Keratinocyte (primary cell): ENCODE measurements at regions not wholly inside any gene's neighbourhood (a gene's known extent, or its start where the extent isn't known, plus 50 kb on each side); places are given as distances from the start of the nearest gene placed in this dataset.

Experiments
- DNase-seq: peaks from one replicate; pipeline ENCODE4 v3.0.0-alpha.2; 2011; ENCODE audit warnings: low read depth, missing footprints, low spot score
- FAIRE-seq: peaks from 2 replicates; lab custom pipeline; 2011; peaks lifted over from hg19 to GRCh38; lab: Jason Lieb, UNC
- H2AFZ ChIP-seq: 2 replicates; pipeline ENCODE4 v1.6.0; 2012; ENCODE audit warnings: low read length, control low read depth, inconsistent platforms; ENCODE audit not compliant: control insufficient read depth
- H3K27ac ChIP-seq: 2 replicates; pipeline ENCODE4 v1.5.1; 2011; ENCODE audit warnings: low read length; ENCODE audit not compliant: control insufficient read depth, insufficient read depth
- H3K27me3 ChIP-seq: 3 replicates; pipeline ENCODE4 v1.6.0; 2011; ENCODE audit warnings: low read length; ENCODE audit not compliant: control insufficient read depth, insufficient read depth; ENCODE audit errors: extremely low read depth
- H3K36me3 ChIP-seq, 2 experiments: 2 replicates in 1 of 2; 3 replicates in 1 of 2; pipeline ENCODE4 v1.5.1; 2011; ENCODE audit warnings: low read length in 2 of 2, mild to moderate bottlenecking in 1 of 2; ENCODE audit not compliant: control insufficient read depth in 2 of 2, insufficient read depth in 2 of 2; ENCODE audit errors: extremely low read depth in 1 of 2
- H3K4me1 ChIP-seq: 3 replicates; pipeline ENCODE4 v1.5.1; 2011; ENCODE audit warnings: low read length; ENCODE audit not compliant: control insufficient read depth, insufficient read depth; ENCODE audit errors: extremely low read depth
- H3K4me2 ChIP-seq: 3 replicates; pipeline ENCODE4 v1.6.0; 2011; ENCODE audit warnings: low read depth, low read length; ENCODE audit not compliant: control insufficient read depth, insufficient read depth; ENCODE audit errors: extremely low read depth
- H3K4me3 ChIP-seq, 3 experiments: fragments of 200-600 bp in 1 of 3; sonication (generic) in 1 of 3; 2 replicates in 2 of 3; 3 replicates in 1 of 3; pipeline ENCODE4 v1.5.1; 2011 to 2016; ENCODE audit warnings: low read length in 3 of 3, mild to moderate bottlenecking in 3 of 3, control low read depth in 2 of 3, inconsistent platforms in 1 of 3, low read depth in 1 of 3, mixed read lengths in 1 of 3, mixed run types in 1 of 3, moderate library complexity in 1 of 3; ENCODE audit not compliant: control insufficient read depth in 2 of 3, insufficient read depth in 2 of 3; ENCODE audit errors: extremely low read depth in 1 of 3
- H3K79me2 ChIP-seq: 2 replicates; pipeline ENCODE4 v1.6.0; 2012; ENCODE audit warnings: low read length; ENCODE audit not compliant: control insufficient read depth, insufficient read depth
- H3K9ac ChIP-seq: 3 replicates; pipeline ENCODE4 v1.6.0; 2011; ENCODE audit warnings: low read length; ENCODE audit not compliant: control insufficient read depth, insufficient read depth; ENCODE audit errors: extremely low read depth
- H3K9me1 ChIP-seq: 3 replicates; pipeline ENCODE4 v1.6.0; 2011; ENCODE audit warnings: low read length; ENCODE audit not compliant: control insufficient read depth, insufficient read depth; ENCODE audit errors: extremely low read depth
- H3K9me3 ChIP-seq: 2 replicates; pipeline ENCODE4 v1.5.1; 2012; ENCODE audit warnings: low read depth, low read length; ENCODE audit not compliant: control insufficient read depth
- H4K20me1 ChIP-seq: 3 replicates; pipeline ENCODE4 v1.6.0; 2011; ENCODE audit warnings: low read length; ENCODE audit not compliant: control insufficient read depth, insufficient read depth; ENCODE audit errors: extremely low read depth
- EZH2 ChIP-seq: IDR thresholded peaks from one replicate; pipeline ENCODE4 v1.6.1; 2012; ENCODE audit warnings: inconsistent platforms, mild to moderate bottlenecking, low read length, moderate library complexity
- dilution Hi-C: fragments of 300-500 bp; cut with MboI; formaldehyde crosslinking; loops from one replicate; pipeline ENCODE4 v1.7.0; 2020; ENCODE audit warnings: low sequenced_read_pairs; ENCODE audit not compliant: extremely low pct_ligation_motif_present
- TF ChIP-seq, protein P1 (sequence below), 3 experiments: IDR thresholded peaks in 1 of 3; conservative IDR thresholded peaks in 1 of 3; optimal IDR thresholded peaks in 1 of 3; 2 replicates in 2 of 3; 3 replicates in 1 of 3; pipeline versions ENCODE3 to v1.5.1; 2011; ENCODE audit warnings: low read length in 3 of 3, mild to moderate bottlenecking in 3 of 3, moderate library complexity in 2 of 3, control low read depth in 1 of 3, inconsistent platforms in 1 of 3; ENCODE audit not compliant: insufficient read depth in 2 of 3; ENCODE audit errors: extremely low read depth in 1 of 3

DNA sequence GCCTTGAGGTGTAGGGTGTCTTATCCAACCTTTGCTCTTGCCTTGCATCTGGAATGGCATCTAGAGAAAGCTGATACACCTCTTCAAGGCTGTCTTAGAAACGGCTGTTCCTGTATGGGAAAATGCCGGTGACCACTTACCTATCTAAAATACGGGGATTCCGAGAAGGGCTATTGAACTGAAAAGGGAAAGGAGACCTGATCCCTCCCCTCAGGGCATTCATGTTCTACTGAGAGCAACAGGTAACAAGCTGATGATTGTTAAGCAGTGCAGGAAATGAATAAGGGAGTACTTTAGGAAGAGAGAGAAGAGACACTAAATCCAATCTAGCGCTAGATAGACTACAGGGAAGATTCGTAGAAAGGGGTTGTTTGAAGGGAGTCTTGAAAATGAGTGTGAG is 1388.1 kb downstream of the FAM181B start:
- Histone ChIP-seq H3K27ac (no peak overlapping the region), H2AFZ (no peak overlapping the region), H3K9me3 (no peaks in the 10 kb centered on the region), H3K36me3 (no peaks in the 10 kb centered on the region), H3K4me1 (no peaks in the 10 kb centered on the region), H3K79me2 (no peaks in the 10 kb centered on the region), H3K4me2 (no peak overlapping the region), H3K27me3 (no peaks in the 10 kb centered on the region), H3K4me3 (no peak overlapping the region), H3K9ac (no peak overlapping the region), H4K20me1 (no peaks in the 10 kb centered on the region), H3K9me1 (no peaks in the 10 kb centered on the region)
- TF ChIP-seq, protein P1, sequence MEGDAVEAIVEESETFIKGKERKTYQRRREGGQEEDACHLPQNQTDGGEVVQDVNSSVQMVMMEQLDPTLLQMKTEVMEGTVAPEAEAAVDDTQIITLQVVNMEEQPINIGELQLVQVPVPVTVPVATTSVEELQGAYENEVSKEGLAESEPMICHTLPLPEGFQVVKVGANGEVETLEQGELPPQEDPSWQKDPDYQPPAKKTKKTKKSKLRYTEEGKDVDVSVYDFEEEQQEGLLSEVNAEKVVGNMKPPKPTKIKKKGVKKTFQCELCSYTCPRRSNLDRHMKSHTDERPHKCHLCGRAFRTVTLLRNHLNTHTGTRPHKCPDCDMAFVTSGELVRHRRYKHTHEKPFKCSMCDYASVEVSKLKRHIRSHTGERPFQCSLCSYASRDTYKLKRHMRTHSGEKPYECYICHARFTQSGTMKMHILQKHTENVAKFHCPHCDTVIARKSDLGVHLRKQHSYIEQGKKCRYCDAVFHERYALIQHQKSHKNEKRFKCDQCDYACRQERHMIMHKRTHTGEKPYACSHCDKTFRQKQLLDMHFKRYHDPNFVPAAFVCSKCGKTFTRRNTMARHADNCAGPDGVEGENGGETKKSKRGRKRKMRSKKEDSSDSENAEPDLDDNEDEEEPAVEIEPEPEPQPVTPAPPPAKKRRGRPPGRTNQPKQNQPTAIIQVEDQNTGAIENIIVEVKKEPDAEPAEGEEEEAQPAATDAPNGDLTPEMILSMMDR (optimal IDR thresholded peaks at IDR 0.05 in 1 of 3, IDR thresholded peaks at IDR 0.05 in 1 of 3, conservative IDR thresholded peaks at IDR 0.05 in 1 of 3; ENCODE audit: extremely low read depth in 1 of 3, insufficient read depth in 2 of 3, low read length in 3 of 3), result no peak
- no peak for TF ChIP-seq EZH2
- DNase-seq (no peak), FAIRE-seq (no peak)
- dilution Hi-C loops, result no loop called here

DNA sequence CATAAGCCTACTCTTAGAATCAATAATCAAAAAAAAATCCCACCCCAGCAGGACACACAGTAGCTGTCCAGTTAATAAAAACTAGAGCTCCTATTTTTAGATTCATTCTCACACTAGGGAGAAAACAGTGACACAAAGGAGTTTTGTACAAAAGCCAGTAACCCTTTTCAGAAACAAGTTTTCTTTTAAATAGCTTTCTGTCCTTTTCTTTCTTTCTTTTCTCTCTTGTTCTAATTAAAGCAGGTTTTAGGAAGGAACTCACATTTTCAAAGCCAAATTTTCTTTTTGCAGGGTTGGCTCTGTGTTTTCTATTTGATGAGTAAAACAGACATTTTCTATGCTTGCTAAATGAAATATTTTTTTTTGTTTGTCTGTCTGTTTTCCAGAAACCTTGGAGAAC is 1390.7 kb downstream of the FAM181B start:
- dilution Hi-C loops, result no loop called here

More for the DNA sequence above, 1390.7 kb downstream of the FAM181B start:
- no peak overlapping the region for H3K4me2 ChIP-seq
- H3K36me3 ChIP-seq, result no peaks in the 10 kb centered on the region
- no peaks in the 10 kb centered on the region for H3K79me2 ChIP-seq
- no peak for FAIRE-seq
- no peaks in the 10 kb centered on the region for H3K4me1 ChIP-seq
- H3K27me3 ChIP-seq, result no peaks in the 10 kb centered on the region
- no peak overlapping the region for H3K27ac ChIP-seq
- H3K9me1 ChIP-seq, result no peaks in the 10 kb centered on the region
- no peak for DNase-seq
- no peak overlapping the region for H2AFZ ChIP-seq
- H3K4me3 ChIP-seq, result no peak overlapping the region
- no peaks in the 10 kb centered on the region for H3K9me3 ChIP-seq
- no peaks in the 10 kb centered on the region for H4K20me1 ChIP-seq
- TF ChIP-seq EZH2, result no peak
- TF ChIP-seq, protein P1 (optimal IDR thresholded peaks at IDR 0.05 in 1 of 3, IDR thresholded peaks at IDR 0.05 in 1 of 3, conservative IDR thresholded peaks at IDR 0.05 in 1 of 3; ENCODE audit: extremely low read depth in 1 of 3, insufficient read depth in 2 of 3, low read length in 3 of 3), result no peak
- H3K9ac ChIP-seq, result no peak overlapping the region
